ENCODE measurements at regions not wholly inside any gene's neighbourhood (a gene's known extent, or its start where the extent isn't known, plus 50 kb on each side); places are given as distances from the start of the nearest gene placed in this dataset.

DNA sequence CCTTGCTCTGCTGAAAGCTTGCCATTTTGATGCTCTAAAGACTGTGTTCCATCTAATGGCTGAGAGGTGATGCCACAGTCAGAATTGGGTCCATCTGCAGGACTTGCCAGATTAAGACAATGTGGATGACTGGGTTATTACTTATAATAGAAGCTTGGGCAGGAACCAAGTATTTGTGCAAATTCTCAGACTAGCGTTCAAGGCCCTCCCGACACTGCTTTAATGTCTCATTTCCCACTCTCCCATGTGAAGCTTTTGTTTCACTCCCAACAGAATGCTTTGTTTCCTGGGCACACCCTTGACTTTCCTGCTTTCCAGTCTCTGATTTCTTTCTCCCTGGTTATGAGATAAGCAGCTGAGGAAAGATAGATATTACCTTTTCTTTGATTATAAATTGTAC, 215.8 kb downstream of the KCNS3 start:
- no peak for TF ChIP-seq CBX5 (IDR thresholded peaks at IDR 0.05; ENCODE audit: low read depth, low read length)
- no peak for TF ChIP-seq RAD21 (IDR thresholded peaks at IDR 0.05 in 1 of 2, conservative IDR thresholded peaks at IDR 0.05 in 1 of 2; ENCODE audit: low read depth in 2 of 2, low read length in 2 of 2)
